ENCODE measurements at regions not wholly inside any gene's neighbourhood (a gene's known extent, or its start where the extent isn't known, plus 50 kb on each side); places are given as distances from the start of the nearest gene placed in this dataset.

DNA sequence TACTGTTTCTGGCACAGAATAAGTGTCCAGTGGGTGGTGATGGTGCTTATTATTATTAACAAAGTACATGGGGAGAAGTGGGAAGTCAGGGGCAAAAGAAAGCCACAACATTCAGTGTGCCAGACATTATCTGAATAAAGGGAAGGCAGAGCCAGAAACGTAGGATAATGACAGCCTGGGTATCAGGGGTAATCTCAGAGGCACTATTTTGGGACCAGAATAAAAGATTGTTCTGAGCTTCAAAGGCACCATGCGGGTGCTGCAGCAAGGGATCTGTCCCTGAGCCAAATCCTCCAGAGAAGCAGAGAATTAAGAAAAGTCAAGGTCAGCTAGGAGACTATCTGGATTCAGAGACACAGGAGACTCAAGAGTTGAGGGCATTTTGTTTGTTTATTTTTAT, 328.8 kb upstream of the GATB start:
- DNase-seq = no peak

DNA sequence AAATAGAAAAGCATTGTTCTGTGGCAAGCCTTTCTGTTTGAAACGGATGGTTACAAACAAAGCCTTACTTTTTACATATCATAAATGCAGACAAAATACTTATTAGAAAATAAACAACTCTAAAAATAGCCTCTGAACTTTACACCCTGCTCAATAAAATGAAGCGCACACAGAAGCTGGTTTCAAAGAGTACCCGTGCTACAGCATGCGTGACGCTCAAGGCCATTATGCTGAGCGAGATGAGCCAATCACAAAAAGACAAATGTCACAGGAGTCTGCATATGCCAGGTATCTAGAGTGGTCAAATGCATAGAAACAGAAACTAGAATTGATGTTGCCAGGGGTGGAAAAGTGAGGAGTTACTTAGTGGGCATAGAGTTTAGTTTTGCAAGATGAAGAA, 326.5 kb upstream of the GATB start:
- no peak for DNase-seq

DNA sequence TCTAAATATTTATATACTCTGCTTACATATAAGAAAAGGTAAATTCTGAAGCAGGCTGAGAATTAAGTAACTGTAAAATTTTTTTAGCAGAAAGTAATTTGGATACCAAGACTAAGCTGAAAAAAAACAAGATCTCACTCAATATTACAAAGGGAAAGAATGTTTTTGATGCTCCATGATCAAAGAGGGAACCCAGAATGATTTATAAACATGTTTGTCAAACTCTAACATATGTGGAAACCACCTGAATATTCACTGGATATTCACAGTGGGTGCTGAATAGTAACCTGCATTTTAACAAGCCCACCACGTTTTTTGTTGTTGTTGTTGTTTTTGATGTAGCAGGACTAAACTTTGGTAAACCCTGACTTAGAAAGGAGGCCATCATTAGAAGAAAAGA, 324.9 kb upstream of the GATB start:
- DNase-seq = no peak

DNA sequence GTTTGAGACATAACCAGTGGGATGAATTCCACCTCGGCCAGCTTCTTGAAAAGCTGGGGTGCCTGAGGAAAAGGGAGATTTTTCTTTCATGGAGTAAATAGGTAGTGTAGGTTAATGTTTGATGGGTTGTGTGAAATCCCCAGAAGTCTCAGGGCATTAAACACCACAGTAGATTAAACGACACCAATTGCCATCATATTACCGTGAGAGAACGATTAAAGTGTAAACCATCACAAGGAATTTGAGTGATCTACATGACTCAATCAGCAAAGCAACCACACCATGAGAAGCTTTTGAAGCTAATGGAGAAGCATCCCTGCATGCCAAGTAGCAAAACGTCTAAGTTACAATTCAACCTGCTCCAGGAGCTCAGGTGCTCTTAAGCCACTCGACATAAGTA, 322.5 kb upstream of the GATB start:
- no peak for DNase-seq

DNA sequence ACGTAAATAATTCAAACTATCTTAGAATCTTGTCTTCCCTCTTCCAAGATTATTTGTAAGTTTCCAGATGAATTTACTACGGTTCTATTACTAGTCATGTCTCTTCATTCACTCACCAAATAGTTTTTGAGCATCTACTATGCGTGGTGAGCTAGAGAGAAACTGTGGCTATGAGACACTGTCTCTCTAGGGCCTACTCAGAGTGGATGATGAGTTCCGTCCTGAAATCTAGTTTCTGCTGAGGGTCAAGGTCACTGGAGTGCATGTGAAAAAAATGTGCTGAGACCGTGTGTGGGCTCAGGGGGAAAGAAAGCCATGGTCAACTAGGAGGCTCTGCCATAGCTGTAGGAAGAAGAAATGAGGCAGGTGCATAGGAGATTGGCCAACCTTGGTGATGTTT, 320.2 kb upstream of the GATB start:
- no peak for DNase-seq

DNA sequence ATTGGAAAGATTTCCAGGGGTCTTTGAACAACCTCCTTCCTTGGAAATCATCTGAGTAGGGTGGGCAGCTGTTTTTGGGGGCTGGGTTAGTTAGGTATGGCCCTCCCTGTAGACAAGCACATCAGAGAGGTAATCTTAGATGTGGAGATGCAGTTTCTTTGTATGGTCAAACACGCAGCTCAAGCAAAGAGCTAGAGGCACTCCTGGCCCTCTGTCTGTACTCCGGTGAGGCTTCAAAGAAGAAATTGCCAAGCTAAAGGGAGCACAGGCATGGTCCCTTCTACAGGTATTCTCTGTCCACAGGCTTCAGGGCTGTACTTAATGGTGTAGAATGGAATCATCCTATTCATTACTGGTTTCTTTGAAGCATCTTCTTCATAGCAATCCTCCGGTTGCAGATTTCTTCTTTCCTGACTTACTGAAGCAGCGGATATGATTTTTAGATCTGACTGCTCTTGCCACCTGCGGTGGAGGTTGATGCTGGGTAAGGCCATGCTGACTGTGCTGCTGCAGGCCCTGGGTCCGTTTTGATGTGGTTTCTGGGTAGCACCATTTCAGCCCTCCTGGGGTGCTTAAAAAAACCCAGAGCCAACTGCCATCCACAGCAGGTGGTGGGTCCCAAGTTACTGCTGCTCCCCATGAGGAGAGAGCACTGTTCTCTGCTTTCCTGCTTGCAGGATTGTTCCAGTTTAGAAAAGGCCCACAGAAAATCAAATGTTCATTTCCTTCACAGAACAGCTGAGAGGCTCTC, 318.9 kb upstream of the GATB start:
- peak; percentile 33 to 71 for DNase-seq

DNA sequence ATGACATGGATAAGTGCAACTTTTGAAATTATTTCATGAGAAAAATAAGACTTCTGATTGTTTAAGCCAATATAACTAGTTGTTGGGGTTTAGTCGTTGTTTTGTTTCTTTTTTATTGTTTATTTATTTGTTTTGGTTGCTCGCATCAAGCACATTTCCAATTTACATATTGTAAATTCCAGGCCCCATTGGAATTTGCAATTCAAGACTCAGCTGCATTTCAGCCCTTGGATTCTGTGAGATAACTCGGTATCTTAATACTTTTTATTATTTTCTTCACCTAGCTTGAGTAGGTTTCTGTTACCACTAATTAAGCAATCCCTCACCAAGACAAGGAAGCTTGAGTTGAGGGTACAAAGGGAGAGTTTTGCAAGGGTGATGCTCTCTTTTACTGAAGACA, 318.3 kb upstream of the GATB start:
- no peak for DNase-seq

DNA sequence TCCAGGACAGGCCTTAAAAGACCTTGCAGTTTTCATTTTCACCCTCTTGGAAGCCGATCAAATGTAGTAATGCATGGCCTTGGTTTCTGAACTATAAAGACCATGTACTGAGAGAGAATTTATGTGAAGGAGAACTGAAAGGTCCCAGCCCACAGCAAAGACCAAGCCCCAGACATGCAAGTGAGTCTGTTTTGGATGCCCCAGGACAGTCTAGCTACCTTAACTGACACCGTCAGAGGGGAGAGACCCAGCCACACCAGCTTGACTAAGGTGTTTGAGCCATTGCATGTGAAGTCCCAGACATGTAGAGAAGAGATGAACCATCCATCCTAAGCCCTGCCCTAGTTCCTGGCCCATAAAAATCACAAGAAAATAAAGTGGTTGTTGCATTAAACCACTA, 316.8 kb upstream of the GATB start:
- no peak for DNase-seq

DNA sequence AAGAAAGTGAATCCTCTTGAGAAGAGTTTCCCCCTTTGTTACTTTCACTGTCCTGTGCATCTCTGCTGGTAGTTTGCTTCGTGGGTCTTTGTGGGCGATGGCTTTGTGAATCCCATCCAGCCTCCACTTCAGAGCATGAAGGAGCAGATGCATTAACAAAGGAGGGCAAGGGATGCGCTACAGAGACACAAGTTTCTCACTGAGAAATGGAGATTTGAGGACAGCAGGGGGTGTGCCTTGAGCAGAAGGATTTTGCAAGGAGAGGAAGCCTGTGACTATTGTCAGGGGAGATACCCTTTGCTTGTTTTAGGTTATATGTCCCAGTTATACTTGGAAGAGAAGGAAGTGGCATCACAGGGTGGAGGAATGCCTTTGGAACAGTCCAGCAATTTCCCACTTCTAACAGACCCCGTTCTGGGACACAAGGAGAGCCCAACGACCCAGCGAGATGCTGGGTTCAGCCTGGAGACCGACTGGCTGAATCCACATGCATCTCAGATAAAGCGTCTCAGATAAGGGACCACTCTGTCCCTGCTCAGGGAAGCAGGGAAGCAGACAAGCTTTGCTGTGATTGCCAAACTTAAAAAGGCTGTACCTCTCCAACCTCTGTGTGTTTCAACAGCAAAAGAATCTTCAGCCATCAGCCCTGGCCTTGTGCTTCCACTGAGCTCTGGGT, 314.6 kb upstream of the GATB start:
- DNase-seq = no peak

DNA sequence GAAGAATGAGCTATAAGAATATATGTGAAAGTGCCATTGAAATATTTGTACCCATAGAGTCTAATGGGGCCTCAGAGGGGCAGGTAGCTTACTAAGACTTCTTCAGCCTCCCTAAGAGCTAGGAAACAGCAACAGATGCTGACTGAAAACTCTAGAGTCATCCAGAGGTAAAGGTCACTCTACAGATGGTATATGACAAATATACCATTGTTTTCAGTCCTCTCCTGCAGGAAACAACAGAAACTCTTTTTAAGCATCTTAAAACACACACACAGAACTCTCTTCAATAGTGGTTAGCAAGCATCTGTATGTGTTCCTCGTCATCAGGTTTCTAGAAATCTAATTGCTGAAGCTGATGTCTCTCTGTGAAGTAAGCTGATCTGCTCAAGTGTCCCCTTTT, 313.8 kb upstream of the GATB start:
- no peak for DNase-seq

DNA sequence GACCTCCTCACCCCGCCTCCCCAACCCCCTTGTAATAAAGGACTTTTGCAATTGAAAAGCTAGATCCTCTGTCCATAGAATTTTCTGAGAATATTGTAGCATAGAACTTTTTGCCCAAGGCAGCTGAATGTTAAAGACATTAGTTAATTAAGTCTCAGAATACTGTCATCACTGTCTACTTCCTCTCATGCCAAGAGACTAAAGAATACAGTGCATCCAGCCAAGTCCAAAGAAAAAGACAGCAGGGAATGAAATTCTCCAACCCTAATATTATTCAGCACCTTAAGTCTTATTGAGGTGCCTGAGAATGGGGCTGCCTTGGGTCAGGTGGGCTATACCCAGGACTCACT, 313.3 kb upstream of the GATB start:
- no peak for DNase-seq

DNA sequence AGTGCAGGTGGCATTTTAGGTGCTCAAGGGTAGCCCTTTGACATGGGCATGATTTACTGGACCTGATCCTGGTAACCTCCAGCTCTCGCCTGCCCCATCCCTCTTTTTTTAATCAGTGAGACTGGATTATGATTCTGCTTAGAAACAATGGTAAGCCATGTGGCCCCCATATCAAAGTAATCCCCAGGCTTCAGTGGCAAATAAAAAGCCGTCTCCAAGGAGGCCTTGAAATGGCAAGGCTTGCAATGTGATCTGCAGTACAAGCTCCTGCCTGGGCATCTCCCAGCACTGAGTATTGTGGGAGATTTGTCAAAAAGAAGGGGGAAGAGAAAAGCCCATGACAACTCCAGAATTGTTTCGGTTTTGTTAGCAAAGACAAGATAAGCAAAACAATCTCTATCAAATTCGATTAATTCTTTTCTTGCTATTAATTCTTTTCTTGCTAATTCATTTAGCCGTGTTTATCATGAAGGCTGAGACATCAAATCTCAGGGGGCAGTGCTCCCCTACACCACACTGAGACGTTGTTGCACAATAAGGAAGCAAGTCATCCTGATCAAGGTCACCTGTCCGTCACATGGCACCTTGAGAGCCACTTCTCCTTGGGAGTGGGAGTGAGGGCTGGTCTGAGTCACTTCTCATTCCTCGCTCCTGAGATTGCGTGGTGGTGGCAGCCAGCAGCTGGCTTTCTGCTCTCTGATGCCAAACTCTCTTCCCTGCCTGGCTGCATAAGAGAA, 312.7 kb upstream of the GATB start:
- no peak for DNase-seq

DNA sequence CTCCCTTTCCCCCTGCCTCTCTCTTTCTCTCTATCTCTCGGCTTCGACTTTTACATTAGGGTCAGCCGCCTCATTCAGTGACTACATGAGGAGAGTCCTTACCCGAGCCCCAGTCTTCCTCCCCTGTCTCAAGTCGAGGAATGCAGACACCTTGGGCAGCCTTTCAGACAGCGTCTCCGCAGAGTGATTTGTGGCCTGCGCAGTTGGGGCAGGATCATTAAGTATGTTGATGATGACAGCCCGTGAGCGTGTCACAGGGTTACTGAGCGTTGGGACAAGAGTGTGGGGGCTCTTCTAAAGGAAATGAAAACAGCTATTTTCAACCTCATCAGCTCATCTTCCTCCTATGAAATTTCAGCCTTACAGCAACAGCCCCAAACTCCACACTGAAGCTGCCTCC, 312.1 kb upstream of the GATB start:
- no peak for DNase-seq

DNA sequence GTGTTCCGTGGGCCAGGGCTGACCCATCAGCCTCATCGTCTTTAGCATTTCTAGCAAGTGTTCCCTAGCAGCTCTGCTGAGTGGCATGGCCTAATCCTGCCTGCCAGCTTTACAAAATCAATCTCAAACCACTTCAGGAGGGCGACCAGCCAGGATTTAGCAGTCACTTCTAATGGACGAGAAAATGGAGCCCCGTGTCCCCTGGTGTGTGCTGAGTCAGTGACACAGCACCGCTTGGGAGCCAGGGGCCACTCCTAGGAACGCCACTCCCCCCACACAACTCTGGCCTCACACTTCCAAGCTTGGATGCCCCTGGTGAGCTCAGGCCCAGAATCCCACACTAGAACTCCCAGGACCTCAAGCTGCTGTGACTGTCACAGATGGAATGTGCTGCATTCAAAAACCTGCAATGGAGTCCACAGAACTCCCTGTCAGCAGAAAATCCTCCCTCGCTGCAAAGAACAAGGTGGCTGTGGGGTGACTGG, 311.2 kb upstream of the GATB start:
- DNase-seq = no peak

DNA sequence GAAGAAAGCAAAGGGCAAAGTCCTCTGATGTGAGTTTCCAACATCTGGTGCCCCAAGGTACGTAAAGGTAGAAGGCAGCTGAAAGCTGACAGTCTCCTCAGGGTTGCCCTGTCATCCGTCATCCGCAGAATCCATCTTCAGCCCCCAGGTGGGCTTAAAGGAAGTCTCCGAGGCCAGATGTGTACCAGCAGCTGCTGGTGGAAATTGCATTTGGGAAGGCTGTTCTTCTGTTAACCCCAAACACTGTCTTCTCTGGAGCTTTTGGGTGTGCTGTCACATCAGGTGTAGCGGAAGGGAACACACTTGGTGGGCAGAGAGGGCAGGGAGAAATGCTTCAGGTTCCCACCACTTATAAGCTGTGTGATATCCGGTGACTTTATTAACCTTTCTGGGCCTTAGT, 310.0 kb upstream of the GATB start:
- DNase-seq = no peak

DNA sequence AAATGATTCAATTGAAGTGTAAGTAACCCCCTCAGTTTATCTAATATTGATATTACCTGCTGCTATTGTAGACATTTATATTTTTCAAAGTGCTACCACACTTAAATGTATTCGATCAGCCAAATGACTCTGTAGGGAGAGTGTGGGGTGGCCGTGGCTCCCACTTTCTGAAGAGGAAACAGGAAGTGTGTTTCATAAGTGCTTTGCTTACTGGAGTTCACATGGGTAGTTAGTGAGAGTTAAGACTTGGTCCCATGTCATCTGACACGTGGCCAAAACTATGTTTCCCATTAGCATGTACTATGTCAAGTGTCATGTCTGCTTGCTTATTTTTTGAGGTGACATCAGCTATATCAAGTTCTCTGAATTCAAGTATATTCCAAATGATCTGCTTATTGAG, 308.1 kb upstream of the GATB start:
- no peak for DNase-seq

DNA sequence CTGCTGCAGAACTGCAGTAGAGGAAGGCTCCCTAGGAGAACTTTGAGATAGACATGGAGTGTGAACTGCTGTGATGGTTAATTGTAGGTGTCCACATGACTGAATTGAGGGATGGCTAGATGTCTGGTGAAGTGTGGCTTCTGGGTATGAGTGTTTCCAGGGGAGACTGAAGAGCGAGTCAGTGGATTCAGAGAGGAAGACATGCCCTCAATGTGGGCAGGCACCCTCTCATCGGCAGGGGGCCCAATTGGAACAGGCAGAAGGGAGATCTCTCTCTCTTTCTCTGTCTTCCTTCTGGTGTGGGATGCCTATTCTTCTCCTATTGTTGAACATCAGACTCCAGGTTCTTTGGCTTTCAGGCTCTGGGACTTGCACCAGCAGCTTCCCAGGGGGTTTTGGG, 304.7 kb upstream of the GATB start:
- peak in 1 of 2 donors; percentile 31 for DNase-seq

DNA sequence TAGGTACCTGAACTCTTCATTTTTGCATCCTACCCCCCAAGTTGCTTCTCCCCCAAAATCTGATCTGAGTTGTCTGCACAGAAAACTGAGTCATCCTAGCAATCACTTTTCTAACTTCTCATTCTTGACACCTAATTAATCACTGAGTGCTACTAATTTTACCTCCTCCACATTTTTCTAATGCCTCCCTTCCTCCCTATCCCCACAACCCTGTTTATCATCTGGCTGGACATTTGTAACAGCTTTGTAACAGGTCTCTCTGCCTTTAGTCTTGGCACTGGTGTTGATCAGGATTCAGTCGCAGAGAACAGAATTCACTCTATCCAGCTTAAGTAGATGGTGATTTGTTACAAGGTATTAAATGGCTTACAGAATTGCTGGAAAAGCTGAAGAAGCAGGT, 303.9 kb upstream of the GATB start:
- no peak for DNase-seq

DNA sequence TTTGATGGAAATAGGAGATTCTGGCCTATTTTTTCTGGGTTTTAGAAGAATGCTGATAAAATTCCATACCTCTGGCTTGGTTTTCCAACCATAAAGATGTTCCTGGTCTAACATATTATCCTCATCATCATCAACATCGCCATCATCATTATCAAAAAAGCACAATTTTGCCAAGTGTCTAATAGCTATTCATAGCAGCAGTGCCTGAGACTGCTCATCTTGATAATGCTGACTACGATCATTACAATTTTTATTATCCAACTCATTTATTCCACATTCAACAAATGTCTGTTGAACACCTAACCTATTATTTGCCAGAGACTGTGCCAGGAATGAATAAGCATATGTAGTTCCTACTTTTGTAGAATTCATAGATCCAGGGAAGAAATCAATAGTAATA, 303.5 kb upstream of the GATB start:
- no peak for DNase-seq

DNA sequence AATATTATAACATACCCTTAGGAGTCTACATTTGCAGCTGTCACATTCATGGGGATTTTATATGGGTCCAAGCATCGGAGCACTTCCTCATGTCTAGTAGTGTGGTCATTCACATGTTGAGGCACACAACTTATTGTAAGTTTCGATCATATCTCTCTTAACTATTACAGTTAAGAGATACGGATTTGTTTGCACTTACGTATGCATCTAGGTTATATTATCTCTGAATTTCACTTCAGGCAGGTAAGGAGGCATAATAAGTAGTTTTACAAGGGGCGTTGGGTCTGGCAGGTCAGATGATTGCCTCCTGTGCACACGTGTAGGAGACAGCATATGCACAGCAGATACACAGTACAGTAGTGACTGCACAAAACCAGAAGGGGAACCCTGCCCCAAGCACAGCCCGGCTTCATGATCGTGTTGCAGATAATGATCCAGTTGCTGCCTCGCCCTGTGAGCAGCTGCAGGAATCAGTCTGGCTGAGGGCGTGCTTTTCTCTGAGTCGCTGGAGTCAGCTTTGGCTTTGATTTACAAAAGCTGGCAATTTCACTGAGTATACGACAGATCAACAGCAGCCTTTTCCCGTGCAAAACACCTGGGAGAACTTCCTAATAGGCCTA, 302.9 kb upstream of the GATB start:
- DNase-seq = peak; percentile 37 to 64

DNA sequence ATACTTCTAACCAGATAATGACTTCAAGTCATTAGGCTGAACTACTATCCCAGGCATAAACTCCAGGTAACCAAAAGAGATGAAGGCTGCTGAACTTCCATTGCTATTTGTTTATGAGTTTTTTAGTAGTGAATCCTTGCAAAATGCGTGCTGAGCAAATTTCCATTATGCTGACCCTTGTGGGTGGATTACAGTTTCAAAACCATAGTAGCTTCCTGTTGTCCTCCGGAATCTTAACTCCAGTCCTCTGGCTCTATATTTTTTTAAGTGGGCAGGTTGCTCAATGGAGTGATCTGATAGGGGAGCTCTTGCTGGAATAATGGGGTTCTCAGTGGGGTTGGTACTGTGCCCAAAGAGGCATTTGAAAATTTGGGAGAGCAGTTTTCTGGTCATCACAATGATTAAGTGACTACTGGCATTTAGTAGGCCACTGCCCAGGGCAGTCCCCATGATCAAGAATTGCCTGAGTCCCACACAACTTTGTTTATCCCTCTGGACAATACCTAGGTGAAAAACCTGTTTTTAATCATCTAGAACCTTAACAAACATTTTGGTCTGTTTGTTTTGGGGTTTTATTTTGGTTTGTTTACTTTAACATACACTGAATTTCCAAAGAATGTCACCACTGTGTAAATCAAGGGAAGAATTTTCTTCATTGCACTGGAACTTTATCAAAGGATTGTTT, 302.3 kb upstream of the GATB start:
- DNase-seq = no peak

DNA sequence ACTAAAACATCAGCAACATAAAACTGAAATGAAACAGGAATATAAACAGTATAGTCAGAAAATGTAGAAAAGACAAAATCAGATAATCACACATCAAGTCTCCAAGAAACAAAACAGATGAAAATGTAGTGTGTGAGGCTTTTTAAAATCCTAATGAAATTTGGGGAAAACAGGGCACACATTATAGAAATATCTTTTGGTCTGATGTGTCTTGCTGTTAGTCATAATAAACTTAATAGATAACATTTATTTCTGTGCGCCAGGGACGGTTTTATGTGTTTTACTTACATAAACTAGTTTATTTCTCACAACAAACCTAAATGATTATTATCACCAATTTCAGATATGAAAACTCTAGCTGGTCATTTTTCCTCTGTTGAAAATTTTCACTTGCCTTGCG, 293.9 kb upstream of the GATB start:
- DNase-seq = no peak

DNA sequence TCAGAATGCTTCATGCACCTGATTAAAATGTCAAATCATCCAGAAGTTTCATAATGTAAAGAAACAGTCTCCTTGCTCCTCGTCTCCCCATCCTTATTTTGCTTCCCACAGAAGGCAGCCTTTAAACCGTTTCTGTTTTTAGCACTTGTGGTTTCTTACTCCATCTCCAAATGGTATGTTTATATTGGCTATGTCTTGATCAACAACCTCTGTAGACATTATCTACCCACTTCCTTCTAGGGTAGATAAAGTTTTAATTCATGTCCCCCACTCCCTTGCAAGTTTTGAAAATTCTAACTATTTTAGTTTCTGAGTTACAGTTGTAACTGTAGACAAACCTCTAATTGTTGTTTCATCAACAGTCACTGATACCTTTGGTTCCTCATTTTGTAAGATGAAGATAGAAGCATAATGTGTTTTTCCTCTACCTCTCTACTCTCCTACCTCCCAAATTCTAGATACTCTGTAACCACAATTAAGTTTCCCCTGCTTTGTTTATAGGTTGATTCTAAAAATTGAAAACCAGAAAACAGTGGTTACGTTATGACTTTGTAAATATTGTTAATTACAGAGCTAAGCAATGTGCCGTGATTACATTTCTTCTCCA, 291.7 kb upstream of the GATB start:
- no peak for DNase-seq
